ENCODE measurements at regions not wholly inside any gene's neighbourhood (a gene's known extent, or its start where the extent isn't known, plus 50 kb on each side); places are given as distances from the start of the nearest gene placed in this dataset.

DNA sequence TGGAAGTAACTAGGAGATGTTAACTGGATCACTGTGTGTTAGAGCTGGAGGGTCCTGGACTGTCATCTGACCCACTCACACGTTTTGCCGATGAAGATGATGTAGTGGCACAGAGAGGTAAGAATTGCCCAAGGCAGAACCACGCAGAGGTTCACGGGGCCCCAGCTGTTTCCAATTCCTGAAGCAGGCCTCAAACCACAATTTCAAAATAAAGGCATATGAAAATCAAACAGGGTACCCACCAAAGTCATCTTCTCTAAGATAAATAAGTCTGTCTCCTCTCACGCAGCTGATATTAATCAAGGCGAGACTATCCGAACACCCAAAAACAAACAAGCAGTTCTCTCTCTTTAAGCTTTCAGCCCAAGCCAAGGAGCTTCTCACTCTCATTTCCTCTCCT, 113.3 kb upstream of the JCAD start:
- no peaks in the 10 kb centered on the region for H3K36me3 Mint-ChIP-seq (ENCODE audit: low read depth)
- no peak for ATAC-seq
- Histone ChIP-seq H4K20me1 (replicated peaks; ENCODE audit: insufficient read depth) (no peaks in the 10 kb centered on the region), H3K4me1 (ENCODE audit: insufficient read depth) (no peaks in the 10 kb centered on the region), H3K79me2 (replicated peaks; ENCODE audit: insufficient read depth) (no peaks in the 10 kb centered on the region), H3K27ac (ENCODE audit: low read depth) (no peak overlapping the region), H3K9me2 (ENCODE audit: insufficient read depth) (no peaks in the 10 kb centered on the region), H3K36me3 (ENCODE audit: insufficient read depth) (no peaks in the 10 kb centered on the region), H3K27me3 (ENCODE audit: insufficient read depth) (no peaks in the 10 kb centered on the region), H2AFZ (no peak overlapping the region), H3K4me3 (no peak overlapping the region), H3K4me2 (no peak overlapping the region), H3F3A (replicated peaks; ENCODE audit: low read depth) (no peaks in the 10 kb centered on the region)
- no peak overlapping the region for H3K4me3 Mint-ChIP-seq
- H3K27me3 Mint-ChIP-seq (ENCODE audit: insufficient read depth, low read depth, poor library complexity): peaks cover 1% of the 10 kb centered on the region
- no peak for DNase-seq (ENCODE audit: low spot score)
- H3K9me3 Mint-ChIP-seq: peaks cover 5% of the 10 kb centered on the region; the same call in 2 of the 3 replicates
- TF ChIP-seq REST (IDR thresholded peaks at IDR 0.05; ENCODE audit: unreplicated experiment) (no peak), JUNB (IDR thresholded peaks at IDR 0.05; ENCODE audit: unreplicated experiment) (no peak), NANOG (IDR thresholded peaks at IDR 0.05; ENCODE audit: borderline replicate concordance) (no peak), CTCF (conservative IDR thresholded peaks at IDR 0.05; ENCODE audit: low read depth in 2 of 2) (no peak), CREB1 (CRISPR knock-in tag; IDR thresholded peaks at IDR 0.05; ENCODE audit: low read depth) (no peak), STAT1 (IDR thresholded peaks at IDR 0.05; ENCODE audit: unreplicated experiment) (no peak), EZH2phosphoT487 (IDR thresholded peaks at IDR 0.05; ENCODE audit: unreplicated experiment) (no peak), ZNF114 (CRISPR knock-in tag; IDR thresholded peaks at IDR 0.05) (no peak), EZH2 (IDR thresholded peaks at IDR 0.05; ENCODE audit: low read depth, unreplicated experiment) (no peak), POLR2AphosphoS5 (IDR thresholded peaks at IDR 0.05; ENCODE audit: low read depth) (no peak), ZNF331 (CRISPR knock-in tag; IDR thresholded peaks at IDR 0.05; ENCODE audit: low read depth) (no peak)
- TF ChIP-seq, protein P1, sequence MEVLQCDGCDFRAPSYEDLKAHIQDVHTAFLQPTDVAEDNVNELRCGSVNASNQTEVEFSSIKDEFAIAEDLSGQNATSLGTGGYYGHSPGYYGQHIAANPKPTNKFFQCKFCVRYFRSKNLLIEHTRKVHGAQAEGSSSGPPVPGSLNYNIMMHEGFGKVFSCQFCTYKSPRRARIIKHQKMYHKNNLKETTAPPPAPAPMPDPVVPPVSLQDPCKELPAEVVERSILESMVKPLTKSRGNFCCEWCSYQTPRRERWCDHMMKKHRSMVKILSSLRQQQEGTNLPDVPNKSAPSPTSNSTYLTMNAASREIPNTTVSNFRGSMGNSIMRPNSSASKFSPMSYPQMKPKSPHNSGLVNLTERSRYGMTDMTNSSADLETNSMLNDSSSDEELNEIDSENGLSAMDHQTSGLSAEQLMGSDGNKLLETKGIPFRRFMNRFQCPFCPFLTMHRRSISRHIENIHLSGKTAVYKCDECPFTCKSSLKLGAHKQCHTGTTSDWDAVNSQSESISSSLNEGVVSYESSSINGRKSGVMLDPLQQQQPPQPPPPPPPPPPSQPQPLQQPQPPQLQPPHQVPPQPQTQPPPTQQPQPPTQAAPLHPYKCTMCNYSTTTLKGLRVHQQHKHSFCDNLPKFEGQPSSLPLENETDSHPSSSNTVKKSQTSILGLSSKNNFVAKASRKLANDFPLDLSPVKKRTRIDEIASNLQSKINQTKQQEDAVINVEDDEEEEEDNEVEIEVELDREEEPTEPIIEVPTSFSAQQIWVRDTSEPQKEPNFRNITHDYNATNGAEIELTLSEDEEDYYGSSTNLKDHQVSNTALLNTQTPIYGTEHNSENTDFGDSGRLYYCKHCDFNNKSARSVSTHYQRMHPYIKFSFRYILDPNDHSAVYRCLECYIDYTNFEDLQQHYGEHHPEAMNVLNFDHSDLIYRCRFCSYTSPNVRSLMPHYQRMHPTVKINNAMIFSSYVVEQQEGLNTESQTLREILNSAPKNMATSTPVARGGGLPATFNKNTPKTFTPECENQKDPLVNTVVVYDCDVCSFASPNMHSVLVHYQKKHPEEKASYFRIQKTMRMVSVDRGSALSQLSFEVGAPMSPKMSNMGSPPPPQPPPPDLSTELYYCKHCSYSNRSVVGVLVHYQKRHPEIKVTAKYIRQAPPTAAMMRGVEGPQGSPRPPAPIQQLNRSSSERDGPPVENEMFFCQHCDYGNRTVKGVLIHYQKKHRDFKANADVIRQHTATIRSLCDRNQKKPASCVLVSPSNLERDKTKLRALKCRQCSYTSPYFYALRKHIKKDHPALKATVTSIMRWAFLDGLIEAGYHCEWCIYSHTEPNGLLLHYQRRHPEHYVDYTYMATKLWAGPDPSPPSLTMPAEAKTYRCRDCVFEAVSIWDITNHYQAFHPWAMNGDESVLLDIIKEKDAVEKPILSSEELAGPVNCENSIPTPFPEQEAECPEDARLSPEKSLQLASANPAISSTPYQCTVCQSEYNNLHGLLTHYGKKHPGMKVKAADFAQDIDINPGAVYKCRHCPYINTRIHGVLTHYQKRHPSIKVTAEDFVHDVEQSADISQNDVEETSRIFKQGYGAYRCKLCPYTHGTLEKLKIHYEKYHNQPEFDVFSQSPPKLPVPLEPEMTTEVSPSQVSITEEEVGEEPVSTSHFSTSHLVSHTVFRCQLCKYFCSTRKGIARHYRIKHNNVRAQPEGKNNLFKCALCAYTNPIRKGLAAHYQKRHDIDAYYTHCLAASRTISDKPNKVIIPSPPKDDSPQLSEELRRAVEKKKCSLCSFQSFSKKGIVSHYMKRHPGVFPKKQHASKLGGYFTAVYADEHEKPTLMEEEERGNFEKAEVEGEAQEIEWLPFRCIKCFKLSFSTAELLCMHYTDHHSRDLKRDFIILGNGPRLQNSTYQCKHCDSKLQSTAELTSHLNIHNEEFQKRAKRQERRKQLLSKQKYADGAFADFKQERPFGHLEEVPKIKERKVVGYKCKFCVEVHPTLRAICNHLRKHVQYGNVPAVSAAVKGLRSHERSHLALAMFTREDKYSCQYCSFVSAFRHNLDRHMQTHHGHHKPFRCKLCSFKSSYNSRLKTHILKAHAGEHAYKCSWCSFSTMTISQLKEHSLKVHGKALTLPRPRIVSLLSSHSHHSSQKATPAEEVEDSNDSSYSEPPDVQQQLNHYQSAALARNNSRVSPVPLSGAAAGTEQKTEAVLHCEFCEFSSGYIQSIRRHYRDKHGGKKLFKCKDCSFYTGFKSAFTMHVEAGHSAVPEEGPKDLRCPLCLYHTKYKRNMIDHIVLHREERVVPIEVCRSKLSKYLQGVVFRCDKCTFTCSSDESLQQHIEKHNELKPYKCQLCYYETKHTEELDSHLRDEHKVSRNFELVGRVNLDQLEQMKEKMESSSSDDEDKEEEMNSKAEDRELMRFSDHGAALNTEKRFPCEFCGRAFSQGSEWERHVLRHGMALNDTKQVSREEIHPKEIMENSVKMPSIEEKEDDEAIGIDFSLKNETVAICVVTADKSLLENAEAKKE (CRISPR knock-in tag; IDR thresholded peaks at IDR 0.05): no peak
- TF ChIP-seq, protein P2, sequence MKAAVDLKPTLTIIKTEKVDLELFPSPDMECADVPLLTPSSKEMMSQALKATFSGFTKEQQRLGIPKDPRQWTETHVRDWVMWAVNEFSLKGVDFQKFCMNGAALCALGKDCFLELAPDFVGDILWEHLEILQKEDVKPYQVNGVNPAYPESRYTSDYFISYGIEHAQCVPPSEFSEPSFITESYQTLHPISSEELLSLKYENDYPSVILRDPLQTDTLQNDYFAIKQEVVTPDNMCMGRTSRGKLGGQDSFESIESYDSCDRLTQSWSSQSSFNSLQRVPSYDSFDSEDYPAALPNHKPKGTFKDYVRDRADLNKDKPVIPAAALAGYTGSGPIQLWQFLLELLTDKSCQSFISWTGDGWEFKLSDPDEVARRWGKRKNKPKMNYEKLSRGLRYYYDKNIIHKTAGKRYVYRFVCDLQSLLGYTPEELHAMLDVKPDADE (IDR thresholded peaks at IDR 0.05): no peak
- no peak overlapping the region for H3K27ac Mint-ChIP-seq
- no peaks in the 10 kb centered on the region for H3K4me1 Mint-ChIP-seq

All from GM23338 (cell line).